Stimulated activated CD4-positive, alpha-beta T cell treated with anti-CD3 and anti-CD28 coated beads, Interleukin-12 subunit alpha, Interleukin-12 subunit beta, amount 100 ng/mL, for 48 hours (primary cell): ENCODE measurements at regions not wholly inside any gene's neighbourhood (a gene's known extent, or its start where the extent isn't known, plus 50 kb on each side); places are given as distances from the start of the nearest gene placed in this dataset.
"Not testable (repeated sequence)": the region's sequence is repeated elsewhere in the genome, so short reads cannot be mapped to it uniquely, and the experiment has no call there.

Experiments used
- DNase-seq, 3 donors: peaks; one replicate each; pipeline ENCODE4 v3.0.0-alpha.2; 2020; ENCODE audit warnings: low read depth in 2 of 3, low spot score in 1 of 3

- no peak for DNase-seq
Measured at GRCh38 chr18:75760208-75760607, 332.7 kb upstream of the SMIM21 start.

GRCh38 chr18:75757951-75758350 is 330.4 kb upstream of the SMIM21 start:
- no peak for DNase-seq

- no peak for DNase-seq
Measured at GRCh38 chr18:75754433-75754832, 326.9 kb upstream of the SMIM21 start.

GRCh38 chr18:75753753-75754152 is 326.2 kb upstream of the SMIM21 start:
- no peak for DNase-seq

GRCh38 chr18:75752740-75753263 is 325.3 kb upstream of the SMIM21 start:
- DNase-seq = no peak

- DNase-seq = no peak
Measured at GRCh38 chr18:75745147-75745546, 317.6 kb upstream of the SMIM21 start.

- no peak for DNase-seq
Measured at GRCh38 chr18:75742516-75742915, 315.0 kb upstream of the SMIM21 start.

- no peak for DNase-seq
Measured at GRCh38 chr18:75739682-75740081, 312.2 kb upstream of the SMIM21 start.

GRCh38 chr18:75735291-75735690 is 307.8 kb upstream of the SMIM21 start:
- no peak for DNase-seq

- no peak for DNase-seq
Measured at GRCh38 chr18:75730249-75730648, 302.7 kb upstream of the SMIM21 start.

GRCh38 chr18:75728621-75729020 is 301.1 kb upstream of the SMIM21 start:
- no peak for DNase-seq

- DNase-seq = peak; percentile 6 to 16 (median 13)
Measured at GRCh38 chr18:75727456-75727855, 300.0 kb upstream of the SMIM21 start.

GRCh38 chr18:75723521-75724340 is 296.2 kb upstream of the SMIM21 start:
- no peak for DNase-seq

GRCh38 chr18:75714766-75715165 is 287.3 kb upstream of the SMIM21 start:
- DNase-seq = no peak

- not testable (repeated sequence) for DNase-seq
Measured at GRCh38 chr18:75712124-75712867, 284.8 kb upstream of the SMIM21 start.

GRCh38 chr18:75700561-75700960 is 273.1 kb upstream of the SMIM21 start:
- DNase-seq = no peak

- DNase-seq = no peak
Measured at GRCh38 chr18:75698861-75699260, 271.4 kb upstream of the SMIM21 start.

GRCh38 chr18:75697493-75697892 is 270.0 kb upstream of the SMIM21 start:
- no peak for DNase-seq

- DNase-seq = no peak
Measured at GRCh38 chr18:75696391-75696790, 268.9 kb upstream of the SMIM21 start.

GRCh38 chr18:75694292-75694691 is 266.8 kb upstream of the SMIM21 start:
- DNase-seq = no peak

GRCh38 chr18:75691483-75691882 is 264.0 kb upstream of the SMIM21 start:
- DNase-seq = no peak

- DNase-seq = not testable (repeated sequence)
Measured at GRCh38 chr18:75690283-75690682, 262.8 kb upstream of the SMIM21 start.
